PC-3 (cell line): ENCODE measurements at regions not wholly inside any gene's neighbourhood (a gene's known extent, or its start where the extent isn't known, plus 50 kb on each side); places are given as distances from the start of the nearest gene placed in this dataset.

Experiments
- ATAC-seq: fragments of 200-7000 bp; cut with Tn5 transposase; 2 replicates; pipeline ENCODE4 v1.9.1; 2020; ENCODE audit warnings: mild to moderate bottlenecking, moderate library complexity
- BruUV-seq: library from RNA; stranded (reverse); fragments of 400-500 nt; replicated peaks from 2 replicates; lab custom pipeline; 2021; lab: Mats Ljungman, UMichigan
- CTCF ChIA-PET: fragments of 300-600 bp; sonication (Branson Sonifier 250); formaldehyde crosslinking; loops from one replicate; lab custom pipeline; 2022; ENCODE audit warnings: antibody characterized with exemption; lab: Charles Lee
- POLR2A ChIA-PET: fragments of 300-600 bp; sonication (Branson Sonifier 250); formaldehyde crosslinking; loops from one replicate; lab custom pipeline; 2022; ENCODE audit warnings: antibody characterized with exemption; ENCODE audit not compliant: unreplicated experiment; lab: Charles Lee
- DNase-seq: peaks from one replicate; pipeline ENCODE4 v3.0.0-alpha.2; 2015
- H2AFZ ChIP-seq: fragments of 300-600 bp; sonication (generic); 2 replicates; pipeline ENCODE4 v1.6.0; 2016; ENCODE audit warnings: antibody characterized with exemption, low read length
- H3F3A ChIP-seq: fragments of 300-600 bp; sonication (generic); one replicate; pipeline ENCODE4 v1.6.0; 2017; ENCODE audit warnings: antibody characterized with exemption, low read length, control low read depth, mild to moderate bottlenecking; ENCODE audit not compliant: unreplicated experiment
- H3K27ac ChIP-seq: fragments of 300-600 bp; sonication (generic); 2 replicates; pipeline ENCODE4 v1.5.1; 2016; ENCODE audit warnings: mild to moderate bottlenecking, low read length
- H3K27me3 ChIP-seq: fragments of 300-600 bp; sonication (generic); 2 replicates; pipeline ENCODE4 v1.6.1; 2016; ENCODE audit warnings: low read length, mixed read lengths
- H3K36me3 ChIP-seq: fragments of 300-600 bp; sonication (generic); 2 replicates; pipeline ENCODE4 v1.6.1; 2016; ENCODE audit warnings: low read depth, mixed run types, low read length, mixed read lengths
- H3K4me1 ChIP-seq: fragments of 300-600 bp; sonication (generic); 2 replicates; pipeline ENCODE4 v1.5.1; 2016; ENCODE audit warnings: low read length; ENCODE audit not compliant: insufficient read depth
- H3K4me2 ChIP-seq: fragments of 300-600 bp; sonication (generic); 2 replicates; pipeline ENCODE4 v1.6.0; 2016; ENCODE audit warnings: low read length
- H3K4me3 ChIP-seq: fragments of 300-600 bp; sonication (generic); 2 replicates; pipeline ENCODE4 v1.5.1; 2016; ENCODE audit warnings: mild to moderate bottlenecking, low read length, mixed read lengths
- H3K79me2 ChIP-seq: fragments of 300-600 bp; sonication (generic); 2 replicates; pipeline ENCODE4 v1.6.1; 2017; ENCODE audit warnings: low read length, mixed read lengths
- H3K9ac ChIP-seq: fragments of 300-600 bp; sonication (generic); 2 replicates; pipeline ENCODE4 v1.6.0; 2016; ENCODE audit warnings: mild to moderate bottlenecking, low read length
- H3K9me2 ChIP-seq: fragments of 300-600 bp; sonication (generic); replicated peaks from 2 replicates; pipeline ENCODE4 v1.6.1; 2016; ENCODE audit warnings: mixed run types, low read length, mixed read lengths
- H3K9me3 ChIP-seq: fragments of 300-600 bp; sonication (generic); 2 replicates; pipeline ENCODE4 v1.6.1; 2016; ENCODE audit warnings: low read length, mixed read lengths
- H4K20me1 ChIP-seq: fragments of 300-600 bp; sonication (generic); 2 replicates; pipeline ENCODE4 v1.6.1; 2016; ENCODE audit warnings: low read length, mixed read lengths
- EZH2 ChIP-seq: fragments of 300-600 bp; sonication (generic); IDR thresholded peaks from one replicate; pipeline ENCODE4 v1.6.1; 2017; ENCODE audit warnings: antibody characterized with exemption, mild to moderate bottlenecking, low read length; ENCODE audit not compliant: unreplicated experiment
- EZH2phosphoT487 ChIP-seq: fragments of 300-600 bp; sonication (generic); IDR thresholded peaks from 2 replicates; pipeline ENCODE4 v1.6.1; 2018; ENCODE audit warnings: mild to moderate bottlenecking, antibody characterized with exemption, low read length, borderline replicate concordance
- intact Hi-C: fragments of 100-400 bp; cut with micrococcal nuclease; formaldehyde crosslinking; loops from 2 replicates; pipeline ENCODE4 v1.9.0; 2023
- TF ChIP-seq, protein P1 (sequence below): fragments of 300-600 bp; sonication (generic); conservative IDR thresholded peaks from 2 replicates; pipeline ENCODE4 v1.5.1; 2017; ENCODE audit warnings: antibody characterized with exemption, low read depth, mild to moderate bottlenecking, low read length

DNA sequence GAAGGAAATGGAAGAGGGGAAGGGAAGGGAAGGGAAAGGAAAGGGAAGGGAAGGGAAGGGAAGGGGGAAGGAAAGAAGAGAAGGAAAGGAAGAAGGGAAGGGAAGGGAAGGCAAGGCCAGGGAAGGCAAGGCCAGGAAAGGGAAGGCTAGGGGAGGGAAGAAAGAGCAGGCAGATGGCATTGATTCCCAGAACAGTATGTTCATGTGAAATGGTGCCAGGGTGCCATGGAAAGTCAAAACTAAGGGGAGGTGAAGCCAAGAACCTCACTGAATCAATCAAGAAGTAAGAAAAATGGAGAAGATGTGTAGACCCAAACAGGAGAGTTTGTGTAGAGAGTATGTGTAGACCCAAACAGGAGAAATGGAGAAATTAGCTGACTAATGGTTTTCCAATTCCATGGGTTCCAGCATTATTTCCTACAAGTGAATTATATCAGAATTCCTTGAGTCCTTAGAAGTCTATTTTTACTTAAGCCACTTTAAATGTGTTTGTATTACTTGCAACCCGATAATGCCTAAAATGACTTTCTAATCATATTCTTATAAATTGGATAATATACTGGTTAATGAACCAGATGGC lies 367.6 kb downstream of the TXNL1 start:
- DNase-seq (no peak), ATAC-seq (no peak)
- Histone ChIP-seq H3K4me3 (no peak overlapping the region), H3K4me2 (no peak overlapping the region), H3K9me2 (no peaks in the 10 kb centered on the region), H3F3A (no peaks in the 10 kb centered on the region), H3K4me1 (no peaks in the 10 kb centered on the region), H3K27me3 (no peaks in the 10 kb centered on the region), H3K79me2 (no peaks in the 10 kb centered on the region), H2AFZ (no peak overlapping the region), H3K9ac (no peak overlapping the region), H3K27ac (no peak overlapping the region), H4K20me1 (no peaks in the 10 kb centered on the region), H3K9me3 (no peaks in the 10 kb centered on the region), H3K36me3 (no peaks in the 10 kb centered on the region)
- ChIA-PET CTCF (no interaction called here), POLR2A (no interaction called here)
- TF ChIP-seq EZH2 = no peak
- TF ChIP-seq, protein P1, sequence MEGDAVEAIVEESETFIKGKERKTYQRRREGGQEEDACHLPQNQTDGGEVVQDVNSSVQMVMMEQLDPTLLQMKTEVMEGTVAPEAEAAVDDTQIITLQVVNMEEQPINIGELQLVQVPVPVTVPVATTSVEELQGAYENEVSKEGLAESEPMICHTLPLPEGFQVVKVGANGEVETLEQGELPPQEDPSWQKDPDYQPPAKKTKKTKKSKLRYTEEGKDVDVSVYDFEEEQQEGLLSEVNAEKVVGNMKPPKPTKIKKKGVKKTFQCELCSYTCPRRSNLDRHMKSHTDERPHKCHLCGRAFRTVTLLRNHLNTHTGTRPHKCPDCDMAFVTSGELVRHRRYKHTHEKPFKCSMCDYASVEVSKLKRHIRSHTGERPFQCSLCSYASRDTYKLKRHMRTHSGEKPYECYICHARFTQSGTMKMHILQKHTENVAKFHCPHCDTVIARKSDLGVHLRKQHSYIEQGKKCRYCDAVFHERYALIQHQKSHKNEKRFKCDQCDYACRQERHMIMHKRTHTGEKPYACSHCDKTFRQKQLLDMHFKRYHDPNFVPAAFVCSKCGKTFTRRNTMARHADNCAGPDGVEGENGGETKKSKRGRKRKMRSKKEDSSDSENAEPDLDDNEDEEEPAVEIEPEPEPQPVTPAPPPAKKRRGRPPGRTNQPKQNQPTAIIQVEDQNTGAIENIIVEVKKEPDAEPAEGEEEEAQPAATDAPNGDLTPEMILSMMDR = no peak
- intact Hi-C loops = no loop called here
- BruUV-seq = no TSS peak

DNA sequence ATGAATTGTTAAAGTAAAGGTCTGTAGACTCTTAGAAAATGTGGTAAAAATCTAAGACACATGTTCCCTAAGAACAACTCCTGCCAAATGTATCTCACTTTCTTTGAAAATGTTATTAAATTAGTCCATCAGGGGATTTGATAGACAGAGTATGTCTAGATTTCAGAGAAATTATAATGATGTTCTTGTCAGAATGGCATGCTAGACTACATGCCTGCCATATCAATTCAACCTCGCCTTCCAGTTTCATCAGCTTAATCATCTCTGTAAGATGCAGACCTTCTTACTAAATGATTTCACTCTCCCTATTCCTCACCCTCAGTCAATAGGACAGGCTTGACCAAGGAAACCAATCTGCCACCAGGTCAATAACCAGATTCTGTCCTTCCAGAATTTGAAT lies 368.4 kb downstream of the TXNL1 start:
- Histone ChIP-seq H3F3A (no peaks in the 10 kb centered on the region), H2AFZ (no peak overlapping the region), H3K4me3 (no peak overlapping the region), H3K27me3 (no peaks in the 10 kb centered on the region), H3K9me2 (no peaks in the 10 kb centered on the region), H3K9me3 (no peaks in the 10 kb centered on the region), H3K36me3 (no peaks in the 10 kb centered on the region), H3K9ac (no peak overlapping the region), H3K79me2 (no peaks in the 10 kb centered on the region), H4K20me1 (no peaks in the 10 kb centered on the region), H3K4me2 (no peak overlapping the region), H3K27ac (no peak overlapping the region), H3K4me1 (no peaks in the 10 kb centered on the region)
- intact Hi-C loops = no loop called here
- TF ChIP-seq, protein P1 = no peak
- TF ChIP-seq EZH2 = no peak
- no peak for TF ChIP-seq EZH2phosphoT487
- no TSS peak for BruUV-seq
- CTCF ChIA-PET = no interaction called here
- ATAC-seq (no peak), DNase-seq (no peak)
- POLR2A ChIA-PET = no interaction called here

DNA sequence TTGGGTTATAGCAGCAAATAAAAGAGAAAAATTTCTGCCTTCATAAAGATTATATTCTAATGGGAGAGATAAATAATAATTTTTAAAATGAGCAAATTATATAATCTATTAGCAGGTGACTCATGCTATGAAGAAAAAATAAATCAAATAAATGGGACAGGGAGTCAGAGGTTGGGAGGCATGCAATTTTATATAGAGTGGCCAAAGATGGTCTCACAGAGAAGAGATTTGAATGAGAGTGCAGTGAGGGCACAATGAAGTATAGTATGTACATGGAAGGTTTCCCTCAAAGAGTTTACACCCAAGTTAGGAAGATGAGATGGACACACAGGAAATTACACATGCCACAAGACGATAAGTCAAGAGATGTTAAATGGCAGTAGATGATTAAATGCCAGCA lies 369.4 kb downstream of the TXNL1 start:
- Histone ChIP-seq H3K4me1 (no peaks in the 10 kb centered on the region), H2AFZ (no peak overlapping the region), H4K20me1 (no peaks in the 10 kb centered on the region), H3K4me2 (no peak overlapping the region), H3K27me3 (no peaks in the 10 kb centered on the region), H3K36me3 (no peaks in the 10 kb centered on the region), H3K27ac (no peak overlapping the region), H3K9ac (no peak overlapping the region), H3K9me3 (no peaks in the 10 kb centered on the region), H3K79me2 (no peaks in the 10 kb centered on the region), H3K9me2 (no peaks in the 10 kb centered on the region), H3K4me3 (no peak overlapping the region), H3F3A (no peaks in the 10 kb centered on the region)
- TF ChIP-seq EZH2 (no peak), EZH2phosphoT487 (no peak)
- TF ChIP-seq, protein P1 = no peak
- no peak for DNase-seq
- no TSS peak for BruUV-seq
- ChIA-PET CTCF (no interaction called here), POLR2A (no interaction called here)
- intact Hi-C loops = no loop called here
- ATAC-seq = no peak; the same call in 1 of the 2 replicates
